ENCODE measurements at regions not wholly inside any gene's neighbourhood (a gene's known extent, or its start where the extent isn't known, plus 50 kb on each side); places are given as distances from the start of the nearest gene placed in this dataset.

DNA sequence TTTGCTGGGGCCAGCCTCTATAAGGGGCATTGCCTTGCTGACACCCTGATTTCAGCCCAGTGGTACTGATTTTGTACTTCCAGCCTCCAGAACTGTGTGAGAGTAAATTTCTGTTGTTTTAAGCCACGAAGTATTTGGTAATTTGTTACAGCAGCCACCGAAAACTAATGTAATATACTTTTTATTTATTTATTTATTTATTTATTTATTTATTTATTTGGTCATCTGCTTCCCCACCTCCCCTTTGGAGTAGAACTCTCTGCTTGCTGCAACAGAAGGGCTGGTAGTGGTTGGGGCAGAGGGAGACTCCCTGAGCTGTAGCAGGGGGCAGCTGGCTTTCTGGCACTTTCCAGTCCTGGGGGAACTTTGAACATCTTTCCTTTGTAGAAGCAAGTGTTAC is 128.4 kb upstream of the RAG2 start:
- H3K4me3 ChIP-seq (ENCODE audit: low read depth, low read length) = no peak overlapping the region
- no peak for DNase-seq (ENCODE audit: low read depth, low spot score)
- no peak for TF ChIP-seq CTCF (IDR thresholded peaks at IDR 0.05; ENCODE audit: low read depth, low read length)
- POLR2A ChIA-PET = no interaction called here
- CTCF ChIA-PET = interaction anchor here (2.5 kb wide), 1 partner anchor 21 kb away, joined by 16 read pairs; no protein-coding TSS in a partner anchor
- H3K27me3 ChIP-seq (ENCODE audit: control insufficient read depth, insufficient read depth, low read length) = no peaks in the 10 kb centered on the region
- no peak overlapping the region for H3K27ac ChIP-seq (ENCODE audit: low read depth, low read length)
- H3K9me3 ChIP-seq (ENCODE audit: control insufficient read depth, insufficient read depth, low read length) = no peaks in the 10 kb centered on the region

DNA sequence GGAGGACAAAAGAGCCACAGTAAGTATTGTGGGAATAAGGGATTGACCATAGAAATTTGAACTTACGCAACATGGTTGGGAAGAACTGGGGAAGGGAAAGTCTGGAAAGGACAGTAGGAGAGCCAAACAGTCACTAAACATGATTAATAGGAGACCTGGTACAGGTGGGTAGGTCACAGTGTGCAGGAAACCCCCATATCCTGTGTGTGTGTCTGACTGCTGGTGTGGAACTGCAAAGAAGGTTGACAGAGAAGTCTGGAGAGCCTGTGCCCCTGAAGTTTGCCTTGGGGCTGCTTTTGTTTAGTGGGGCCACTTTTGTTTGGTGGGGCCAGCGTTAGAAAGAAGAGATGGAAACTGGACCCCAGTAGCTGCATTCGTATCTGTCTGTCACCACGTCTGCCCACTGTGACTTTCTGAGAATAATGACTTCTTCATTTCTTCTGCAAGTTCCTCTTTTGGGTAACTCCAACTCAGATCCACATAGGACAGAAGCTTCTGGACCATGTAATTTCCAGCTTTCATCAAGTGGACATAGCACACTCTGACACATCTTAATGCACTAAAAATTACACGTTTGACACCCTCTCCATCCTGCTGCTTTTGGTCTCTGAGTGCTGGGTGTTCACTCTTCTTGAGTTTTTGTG is 126.8 kb upstream of the RAG2 start:
- CTCF ChIA-PET = interaction anchor here (1.0 to 2.0 kb wide), 2 partner anchors 22 to 162 kb away, joined by 3 to 8 read pairs; no protein-coding TSS in a partner anchor
- no peak for TF ChIP-seq CTCF (IDR thresholded peaks at IDR 0.05; ENCODE audit: low read depth, low read length)
- no peak for DNase-seq (ENCODE audit: low read depth, low spot score)
- Histone ChIP-seq H3K27me3 (ENCODE audit: control insufficient read depth, insufficient read depth, low read length) (no peaks in the 10 kb centered on the region), H3K4me3 (ENCODE audit: low read depth, low read length) (no peak overlapping the region), H3K9me3 (ENCODE audit: control insufficient read depth, insufficient read depth, low read length) (no peaks in the 10 kb centered on the region), H3K27ac (ENCODE audit: low read depth, low read length) (no peak overlapping the region)
- POLR2A ChIA-PET = no interaction called here

DNA sequence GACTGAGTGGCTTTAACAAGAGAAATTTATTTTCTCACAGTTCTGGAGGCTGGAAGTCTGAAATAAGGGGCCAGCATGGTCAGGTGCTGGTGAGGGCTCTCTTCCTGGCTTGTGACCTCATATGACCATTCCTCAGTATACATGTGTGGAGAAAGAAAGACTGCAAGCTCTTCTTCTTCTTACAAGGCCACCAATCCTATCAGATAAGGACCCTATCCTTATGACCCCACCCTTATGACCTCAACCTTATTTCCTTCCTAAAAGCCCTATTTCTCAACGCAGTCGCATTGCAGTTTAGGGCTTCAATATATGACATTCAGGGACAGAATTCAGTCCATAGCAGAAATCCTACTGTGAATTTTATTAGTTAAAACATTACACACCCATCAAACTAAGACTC is 124.4 kb upstream of the RAG2 start:
- ChIA-PET CTCF (interaction anchor here (1.9 to 2.0 kb wide), 2 partner anchors 20 to 24 kb away, joined by 7 to 8 read pairs; no protein-coding TSS in a partner anchor), POLR2A (no interaction called here)
- no peak overlapping the region for H3K4me3 ChIP-seq (ENCODE audit: low read depth, low read length)
- no peak for TF ChIP-seq CTCF (IDR thresholded peaks at IDR 0.05; ENCODE audit: low read depth, low read length)
- no peak for DNase-seq (ENCODE audit: low read depth, low spot score)
- H3K27me3 ChIP-seq (ENCODE audit: control insufficient read depth, insufficient read depth, low read length) = no peaks in the 10 kb centered on the region
- no peak overlapping the region for H3K27ac ChIP-seq (ENCODE audit: low read depth, low read length)
- no peaks in the 10 kb centered on the region for H3K9me3 ChIP-seq (ENCODE audit: control insufficient read depth, insufficient read depth, low read length)

- no peak for TF ChIP-seq CTCF (IDR thresholded peaks at IDR 0.05; ENCODE audit: low read depth, low read length)
- ChIA-PET POLR2A (no interaction called here), CTCF (interaction anchor here (1.0 to 4.1 kb wide), 3 partner anchors 17 to 27 kb away, joined by 3 to 22 read pairs (median 3); no protein-coding TSS in a partner anchor)
- H3K27ac ChIP-seq (ENCODE audit: low read depth, low read length) = no peak overlapping the region
- H3K27me3 ChIP-seq (ENCODE audit: control insufficient read depth, insufficient read depth, low read length) = no peaks in the 10 kb centered on the region
- no peaks in the 10 kb centered on the region for H3K9me3 ChIP-seq (ENCODE audit: control insufficient read depth, insufficient read depth, low read length)
- no peak overlapping the region for H3K4me3 ChIP-seq (ENCODE audit: low read depth, low read length)
- DNase-seq (ENCODE audit: low read depth, low spot score) = no peak
Measured at GRCh38 chr11:36719358-36720107, 121.5 kb upstream of the RAG2 start.

- Histone ChIP-seq H3K9me3 (ENCODE audit: control insufficient read depth, insufficient read depth, low read length) (no peaks in the 10 kb centered on the region), H3K4me3 (ENCODE audit: low read depth, low read length) (no peak overlapping the region), H3K27ac (ENCODE audit: low read depth, low read length) (no peak overlapping the region), H3K27me3 (ENCODE audit: control insufficient read depth, insufficient read depth, low read length) (no peaks in the 10 kb centered on the region)
- ChIA-PET CTCF (interaction anchor here (0.9 to 4.1 kb wide), 3 partner anchors 16 to 29 kb away, joined by 3 to 22 read pairs (median 5); no protein-coding TSS in a partner anchor), POLR2A (no interaction called here)
- no peak for DNase-seq (ENCODE audit: low read depth, low spot score)
- no peak for TF ChIP-seq CTCF (IDR thresholded peaks at IDR 0.05; ENCODE audit: low read depth, low read length)
Measured at GRCh38 chr11:36718451-36718850, 120.4 kb upstream of the RAG2 start.
